ENCODE measurements at regions not wholly inside any gene's neighbourhood (a gene's known extent, or its start where the extent isn't known, plus 50 kb on each side); places are given as distances from the start of the nearest gene placed in this dataset.

DNA sequence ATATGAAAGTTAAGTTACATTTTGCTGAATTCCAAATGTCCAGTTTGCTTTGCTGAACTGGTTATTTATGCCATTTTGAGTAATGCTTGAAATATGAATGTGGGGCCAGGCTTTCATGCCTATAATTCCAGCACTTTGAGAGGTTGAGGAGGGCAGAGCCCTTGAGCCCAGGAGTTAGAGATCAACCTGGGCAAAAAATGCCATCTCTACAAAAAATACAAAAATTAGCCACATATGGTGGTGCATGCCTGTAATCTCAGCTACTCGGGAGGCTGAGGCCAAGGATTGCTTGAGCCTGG, 101.2 kb upstream of the ITGA6 start:
- intact Hi-C loops (cut with DNase I, micrococcal nuclease), result no loop called here
- peaks cover 24% of the 10 kb centered on the region for H3K4me1 ChIP-seq (ENCODE audit: low read depth)
- H3K4me3 ChIP-seq, result no peak overlapping the region
- H3K9me3 ChIP-seq, result no peaks in the 10 kb centered on the region
- ATAC-seq (no peak), DNase-seq (no peak)
- H3K36me3 ChIP-seq (ENCODE audit: low read depth), result no peaks in the 10 kb centered on the region
- TF ChIP-seq, protein P1, sequence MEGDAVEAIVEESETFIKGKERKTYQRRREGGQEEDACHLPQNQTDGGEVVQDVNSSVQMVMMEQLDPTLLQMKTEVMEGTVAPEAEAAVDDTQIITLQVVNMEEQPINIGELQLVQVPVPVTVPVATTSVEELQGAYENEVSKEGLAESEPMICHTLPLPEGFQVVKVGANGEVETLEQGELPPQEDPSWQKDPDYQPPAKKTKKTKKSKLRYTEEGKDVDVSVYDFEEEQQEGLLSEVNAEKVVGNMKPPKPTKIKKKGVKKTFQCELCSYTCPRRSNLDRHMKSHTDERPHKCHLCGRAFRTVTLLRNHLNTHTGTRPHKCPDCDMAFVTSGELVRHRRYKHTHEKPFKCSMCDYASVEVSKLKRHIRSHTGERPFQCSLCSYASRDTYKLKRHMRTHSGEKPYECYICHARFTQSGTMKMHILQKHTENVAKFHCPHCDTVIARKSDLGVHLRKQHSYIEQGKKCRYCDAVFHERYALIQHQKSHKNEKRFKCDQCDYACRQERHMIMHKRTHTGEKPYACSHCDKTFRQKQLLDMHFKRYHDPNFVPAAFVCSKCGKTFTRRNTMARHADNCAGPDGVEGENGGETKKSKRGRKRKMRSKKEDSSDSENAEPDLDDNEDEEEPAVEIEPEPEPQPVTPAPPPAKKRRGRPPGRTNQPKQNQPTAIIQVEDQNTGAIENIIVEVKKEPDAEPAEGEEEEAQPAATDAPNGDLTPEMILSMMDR (IDR thresholded peaks at IDR 0.05), result no peak

DNA sequence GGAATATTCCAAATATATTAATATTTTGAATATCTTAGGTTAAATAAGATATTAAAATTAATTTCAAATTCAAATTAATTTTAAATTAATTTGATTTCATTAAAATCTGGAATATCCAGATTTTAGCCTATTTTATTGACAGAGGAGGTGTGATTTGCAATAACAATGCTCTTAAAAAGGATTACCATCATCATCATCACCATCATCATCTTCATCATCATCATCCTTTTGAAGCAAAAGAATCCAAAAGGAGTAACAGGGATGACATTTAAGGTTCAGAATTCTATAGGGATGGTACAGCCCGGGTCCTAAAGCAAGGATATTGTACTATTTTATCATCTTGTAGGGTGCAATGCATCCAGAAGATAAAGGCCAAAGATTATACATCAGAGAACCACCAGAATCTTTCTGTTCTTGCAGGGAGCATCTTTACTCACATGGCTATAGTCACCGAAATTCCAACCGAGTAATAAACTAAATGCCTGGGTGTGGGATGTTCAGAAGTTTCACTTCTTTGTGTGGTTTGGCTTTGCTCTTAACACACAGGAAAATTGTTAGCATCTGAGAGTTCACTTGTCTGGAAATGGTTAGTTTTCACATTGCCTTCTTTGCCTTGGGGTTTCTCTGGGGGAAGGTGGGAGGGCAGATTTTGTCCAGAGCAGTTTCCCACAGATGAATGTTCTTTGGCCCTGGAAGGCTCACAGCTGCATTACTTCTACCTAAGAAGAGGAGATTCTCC, 99.1 kb upstream of the ITGA6 start:
- TF ChIP-seq, protein P1 (IDR thresholded peaks at IDR 0.05), result no peak
- intact Hi-C loops (cut with DNase I, micrococcal nuclease), result no loop called here
- DNase-seq (no peak), ATAC-seq (no peak)
- Histone ChIP-seq H3K4me3 (no peak overlapping the region), H3K9me3 (no peaks in the 10 kb centered on the region), H3K4me1 (ENCODE audit: low read depth) (peaks cover 28% of the 10 kb centered on the region), H3K36me3 (ENCODE audit: low read depth) (no peaks in the 10 kb centered on the region)

DNA sequence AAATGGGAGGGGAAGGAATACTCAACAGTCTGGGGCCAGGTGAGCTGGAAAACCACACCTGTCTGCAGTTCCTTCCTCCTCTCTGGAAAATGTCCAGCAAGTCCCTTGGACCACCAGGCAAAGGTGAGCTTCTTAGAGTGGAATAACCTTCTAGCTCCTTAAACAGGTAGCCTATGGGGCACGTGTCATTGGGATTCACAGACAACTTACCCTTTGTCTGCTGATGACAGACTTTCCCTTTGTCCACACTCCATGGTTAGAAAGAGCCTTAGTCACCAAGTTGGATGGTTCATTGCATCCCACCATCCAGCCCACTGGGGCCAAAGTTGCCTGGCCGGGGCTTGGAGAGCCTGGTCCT, 98.0 kb upstream of the ITGA6 start:
- intact Hi-C loops (cut with DNase I, micrococcal nuclease), result no loop called here
- TF ChIP-seq, protein P1 (IDR thresholded peaks at IDR 0.05), result no peak

GRCh38 chr2:172329774-172330671, 97.4 kb upstream of the ITGA6 start:
- ATAC-seq (peak; percentile 85), DNase-seq (peak; percentile 74 to 76 (median 76))
- H3K36me3 ChIP-seq (ENCODE audit: low read depth), result no peaks in the 10 kb centered on the region
- H3K4me1 ChIP-seq (ENCODE audit: low read depth), result peaks cover 37% of the 10 kb centered on the region
- no peak overlapping the region for H3K4me3 ChIP-seq
- TF ChIP-seq, protein P1 (IDR thresholded peaks at IDR 0.05), result no peak
- intact Hi-C loops (cut with DNase I, micrococcal nuclease), result no loop called here
- H3K9me3 ChIP-seq, result no peaks in the 10 kb centered on the region

More for the DNA sequence above, 98.0 kb upstream of the ITGA6 start:
- ATAC-seq, result peak; percentile 16
- Histone ChIP-seq H3K4me3 (no peak overlapping the region), H3K4me1 (ENCODE audit: low read depth) (peaks cover 37% of the 10 kb centered on the region), H3K9me3 (no peaks in the 10 kb centered on the region), H3K36me3 (ENCODE audit: low read depth) (no peaks in the 10 kb centered on the region)
- DNase-seq, result no peak

DNA sequence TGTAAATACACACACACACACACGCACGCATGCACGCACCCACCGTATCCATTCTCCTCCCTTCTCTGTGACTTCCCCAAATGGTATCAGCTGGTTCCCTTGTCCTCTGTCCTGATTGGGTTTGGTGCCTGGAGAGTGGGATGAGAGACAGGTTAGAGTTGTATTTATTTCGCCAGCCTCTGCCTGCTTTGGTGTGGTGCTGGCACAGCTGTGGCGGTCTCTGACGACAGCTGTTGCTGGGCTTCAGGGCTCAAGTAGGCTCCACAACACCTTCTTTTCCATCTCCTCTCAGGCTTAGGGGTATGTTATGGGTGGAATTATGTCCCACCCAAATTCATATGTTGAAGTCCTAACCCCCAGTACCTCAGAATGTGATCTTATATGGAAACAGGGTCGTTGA, 94.9 kb upstream of the ITGA6 start:
- H3K4me3 ChIP-seq, result no peak overlapping the region
- H3K4me1 ChIP-seq (ENCODE audit: low read depth), result peaks cover 47% of the 10 kb centered on the region
- TF ChIP-seq, protein P1 (IDR thresholded peaks at IDR 0.05), result no peak
- H3K9me3 ChIP-seq, result no peaks in the 10 kb centered on the region
- no peak for ATAC-seq
- intact Hi-C loops (cut with DNase I, micrococcal nuclease), result no loop called here
- no peak for DNase-seq
- no peaks in the 10 kb centered on the region for H3K36me3 ChIP-seq (ENCODE audit: low read depth)

All from mucosa of descending colon (tissue), 3 donors.